ENCODE measurements at regions not wholly inside any gene's neighbourhood (a gene's known extent, or its start where the extent isn't known, plus 50 kb on each side); places are given as distances from the start of the nearest gene placed in this dataset.

DNA sequence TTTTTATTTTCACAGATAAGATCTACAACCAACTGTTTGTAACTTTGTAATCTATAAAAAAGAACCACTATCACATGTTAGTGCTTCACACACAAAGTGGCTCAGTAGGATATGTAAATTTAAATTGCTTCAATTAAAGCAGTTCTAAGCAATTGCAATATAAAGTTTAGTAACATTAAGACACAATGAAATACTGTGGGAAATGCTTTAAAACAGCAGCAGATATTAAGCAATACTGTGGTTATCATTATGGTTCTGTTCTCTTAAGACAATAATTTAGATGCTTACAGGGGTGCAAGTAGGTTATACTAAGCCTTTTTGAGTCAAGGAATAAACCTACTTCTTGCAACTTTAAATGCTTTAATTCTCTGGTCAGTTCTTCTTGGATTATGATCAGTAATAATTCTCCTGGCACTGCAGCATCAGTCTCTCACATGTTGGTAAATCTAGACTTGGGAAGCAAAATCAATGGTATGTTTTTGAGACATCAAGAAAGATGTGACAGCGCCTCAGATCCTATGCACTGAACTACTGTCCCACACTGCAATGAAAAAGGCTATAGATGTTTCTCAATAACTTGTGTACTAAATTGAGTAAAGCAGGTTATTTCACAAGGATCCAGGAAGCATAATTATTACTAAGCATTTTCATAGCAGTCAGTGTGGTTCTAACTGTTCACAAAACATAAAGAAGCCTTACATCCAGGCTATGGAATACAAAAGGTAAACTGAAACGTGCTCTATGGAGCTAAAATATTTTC is 338.7 kb upstream of the PDE4D start:
- DNase-seq, result no peak

DNA sequence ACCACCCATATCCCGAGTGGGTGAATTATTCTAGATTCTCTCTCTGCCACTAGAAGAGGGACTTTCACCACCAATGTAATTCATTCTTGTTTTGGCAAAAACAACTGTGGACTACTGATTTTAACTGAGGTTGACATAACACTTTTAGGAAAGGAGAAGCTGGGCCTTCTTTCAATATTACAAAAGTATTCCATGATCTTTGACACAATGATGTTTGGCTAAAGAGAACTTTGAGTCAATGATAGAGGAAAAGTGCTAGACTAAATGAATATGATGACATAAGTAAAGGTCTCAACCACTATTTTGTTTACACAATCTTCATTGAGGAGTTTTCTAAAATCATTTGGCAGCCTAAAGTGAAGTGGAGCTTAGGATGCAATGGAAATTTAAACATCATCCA is 336.9 kb upstream of the PDE4D start:
- DNase-seq, result no peak

DNA sequence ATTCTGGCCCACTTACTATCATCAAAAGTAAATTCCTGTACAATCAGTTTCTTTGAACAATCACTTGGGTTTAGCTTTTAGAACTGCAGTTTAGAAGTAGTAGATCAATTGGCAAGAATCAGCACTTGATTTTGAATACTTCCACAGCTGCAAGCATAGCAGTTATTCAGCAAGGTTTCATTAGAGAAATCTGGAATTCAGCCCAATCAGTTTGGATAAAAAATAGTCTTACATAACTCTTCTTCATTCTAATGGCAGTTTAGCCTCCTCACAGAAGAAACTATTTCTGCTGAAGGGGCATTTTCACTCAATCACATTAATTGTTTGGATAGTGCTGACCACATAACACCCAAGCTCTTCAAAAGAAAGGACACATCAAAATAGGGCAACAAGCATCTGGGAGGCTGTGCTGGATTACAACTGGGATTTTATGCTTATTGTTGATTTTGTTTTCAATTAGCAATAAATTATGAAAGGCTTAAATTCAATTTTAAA is 336.2 kb upstream of the PDE4D start:
- no peak for DNase-seq

DNA sequence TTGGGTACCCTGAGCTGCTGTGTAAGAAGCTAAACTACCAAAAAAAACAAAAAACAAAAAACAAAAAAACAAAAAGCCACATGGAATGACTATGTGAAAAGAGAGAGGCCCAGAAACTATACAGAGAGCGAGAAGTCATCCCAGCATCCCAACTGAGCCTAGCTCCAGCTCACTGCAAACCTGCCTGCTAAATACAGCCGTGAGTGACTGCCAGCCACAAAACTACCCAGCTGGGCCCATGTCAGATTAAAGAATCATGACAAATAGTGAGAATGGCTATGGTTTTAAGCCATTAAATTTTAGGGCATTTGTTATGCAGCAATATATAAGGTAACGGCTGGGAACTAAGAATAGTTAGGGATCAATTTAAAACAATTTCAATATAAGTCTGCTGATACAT is 335.1 kb upstream of the PDE4D start:
- no peak for DNase-seq

DNA sequence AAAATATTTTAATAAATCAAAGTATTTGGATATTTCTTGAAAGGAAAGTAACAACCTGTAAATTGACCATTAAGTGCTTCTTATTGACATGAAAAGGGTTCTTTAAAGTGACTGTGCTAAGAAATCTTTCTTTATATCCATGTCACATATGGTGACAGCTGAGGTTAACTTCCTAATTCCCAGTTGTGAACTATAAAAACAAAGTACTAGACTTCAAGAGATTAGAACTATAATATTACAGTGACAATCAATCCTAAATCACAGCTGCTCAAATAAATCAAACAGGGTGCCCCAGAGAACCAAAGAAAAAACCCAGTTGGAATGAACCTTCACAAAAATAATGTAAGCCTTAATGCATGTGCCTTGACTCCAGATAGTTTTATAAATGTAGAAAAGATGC is 332.6 kb upstream of the PDE4D start:
- DNase-seq, result no peak

DNA sequence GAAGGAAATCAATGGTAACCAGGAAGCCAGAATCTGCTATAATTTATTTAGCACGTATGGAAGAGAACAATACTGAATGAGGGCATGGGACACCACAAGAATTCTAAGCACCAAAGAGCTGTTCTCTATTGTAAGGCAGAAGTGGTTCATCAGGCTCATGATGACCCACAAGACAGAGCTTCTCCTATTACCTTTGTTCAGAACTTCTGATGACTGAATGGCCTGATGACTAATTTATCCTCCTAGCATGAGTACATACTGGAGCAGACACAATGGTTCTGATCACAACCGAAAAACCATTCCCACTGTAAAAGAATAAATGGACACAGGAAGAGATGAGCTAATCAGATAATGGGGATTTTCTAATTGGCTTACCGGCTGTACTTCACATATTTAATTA is 329.8 kb upstream of the PDE4D start:
- DNase-seq, result no peak

DNA sequence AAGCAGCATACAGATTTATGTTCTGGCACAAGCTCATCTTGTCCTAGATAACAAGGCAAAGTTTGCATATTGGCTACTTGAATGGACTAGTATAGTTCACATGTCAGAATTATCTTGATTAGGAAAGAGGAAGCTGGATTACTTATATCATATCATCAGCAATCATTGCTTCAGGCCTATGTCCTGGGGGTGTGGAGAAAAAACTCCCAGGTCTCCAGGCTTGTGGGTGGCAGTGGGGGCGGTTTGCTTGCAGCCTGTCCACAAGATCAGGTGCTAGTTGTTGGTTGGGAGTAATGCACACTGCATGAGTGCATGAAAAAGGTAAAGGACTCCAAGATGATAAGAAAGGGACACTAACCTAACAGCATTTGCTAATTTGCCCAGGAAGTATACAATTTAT is 326.4 kb upstream of the PDE4D start:
- no peak for DNase-seq

DNA sequence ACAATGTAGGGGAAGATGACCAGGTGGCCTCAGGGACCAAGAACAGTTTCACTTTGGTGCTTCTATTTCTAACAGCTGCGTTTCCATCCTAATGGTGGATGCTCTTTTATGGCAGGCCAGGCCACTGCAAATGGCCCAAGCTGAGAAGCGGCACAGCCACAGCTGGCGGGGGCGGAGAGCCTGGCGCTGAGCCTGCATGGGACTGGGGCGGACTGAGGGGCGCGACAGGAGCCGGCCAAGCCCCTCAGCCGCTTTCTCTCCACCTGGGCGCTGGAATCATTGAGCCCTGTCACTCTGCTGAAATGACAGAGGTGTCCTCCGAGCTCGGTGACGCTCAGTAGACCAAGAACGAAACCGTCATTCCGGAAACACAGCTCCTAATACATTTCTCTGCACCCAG is 317.3 kb upstream of the PDE4D start:
- DNase-seq, result peak; percentile 17

DNA sequence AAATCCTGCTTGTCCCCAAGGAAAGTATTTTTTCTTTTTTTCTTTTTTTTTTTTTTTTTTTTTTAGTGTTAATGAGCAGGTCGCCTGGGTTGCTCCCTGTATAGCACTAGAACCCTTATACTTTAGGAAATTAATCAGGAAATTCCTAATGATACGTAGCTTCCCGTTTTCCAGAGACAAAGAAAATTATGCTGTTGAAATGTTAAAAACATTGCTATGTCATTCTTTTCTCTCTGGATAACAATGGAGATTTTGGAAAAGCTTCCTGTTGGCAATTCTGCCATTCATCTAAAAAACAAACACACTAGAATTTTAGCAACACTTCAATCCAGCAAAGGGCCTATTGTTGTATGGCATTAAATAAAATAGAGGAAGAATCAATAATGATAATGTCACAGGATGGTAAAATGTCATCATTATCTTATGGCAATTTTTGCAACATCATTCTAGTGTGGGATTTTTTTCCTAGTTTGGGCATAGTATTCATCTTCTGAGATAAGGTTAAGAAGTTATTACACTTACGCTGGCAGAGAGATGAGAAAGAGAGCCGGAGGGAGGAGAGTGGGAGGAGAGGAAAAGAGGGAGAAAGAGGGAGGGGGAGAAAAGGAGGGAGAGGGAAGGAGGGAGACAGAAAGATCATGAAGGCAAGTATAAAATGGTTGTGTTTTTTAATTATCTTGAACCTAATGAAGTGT is 315.8 kb upstream of the PDE4D start:
- DNase-seq, result no peak

DNA sequence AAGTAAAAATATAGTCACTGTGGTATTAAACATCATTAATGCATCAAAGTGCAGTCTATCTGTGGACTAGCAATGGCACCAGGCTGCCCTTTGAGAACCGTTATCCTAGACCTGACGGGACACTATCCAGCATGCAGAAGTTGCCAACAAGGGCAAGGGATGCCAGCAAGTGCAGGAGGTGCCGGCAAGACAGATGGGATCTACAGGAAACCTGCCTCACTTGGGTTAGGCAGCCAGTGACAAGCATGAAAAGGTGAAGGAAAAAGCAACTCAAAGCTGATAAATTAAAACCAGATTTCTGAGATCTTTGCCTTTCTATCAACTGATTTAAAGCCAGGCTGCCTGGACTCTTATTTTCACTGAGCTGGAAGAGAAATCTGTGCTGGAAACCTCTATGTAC is 315.2 kb upstream of the PDE4D start:
- no peak for DNase-seq

DNA sequence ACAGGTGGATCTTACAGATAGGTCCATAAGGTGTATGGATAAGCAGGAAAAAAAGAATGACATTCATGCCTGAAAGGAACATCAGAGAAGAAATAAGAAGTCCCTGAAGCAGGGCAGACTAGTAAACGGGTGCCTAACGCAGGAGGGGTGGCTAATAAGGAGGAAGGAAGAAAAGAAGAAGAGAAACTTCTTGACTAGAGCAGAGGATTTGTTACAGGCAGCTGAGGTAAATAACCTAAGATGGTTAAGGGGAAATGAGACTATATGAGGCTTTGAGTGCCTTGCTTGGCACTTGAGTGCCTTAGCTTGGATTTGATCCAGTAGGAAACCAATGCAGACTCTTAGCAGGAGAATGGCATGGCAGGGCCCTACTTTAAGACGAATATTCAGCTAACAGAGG is 313.5 kb upstream of the PDE4D start:
- no peak for DNase-seq

DNA sequence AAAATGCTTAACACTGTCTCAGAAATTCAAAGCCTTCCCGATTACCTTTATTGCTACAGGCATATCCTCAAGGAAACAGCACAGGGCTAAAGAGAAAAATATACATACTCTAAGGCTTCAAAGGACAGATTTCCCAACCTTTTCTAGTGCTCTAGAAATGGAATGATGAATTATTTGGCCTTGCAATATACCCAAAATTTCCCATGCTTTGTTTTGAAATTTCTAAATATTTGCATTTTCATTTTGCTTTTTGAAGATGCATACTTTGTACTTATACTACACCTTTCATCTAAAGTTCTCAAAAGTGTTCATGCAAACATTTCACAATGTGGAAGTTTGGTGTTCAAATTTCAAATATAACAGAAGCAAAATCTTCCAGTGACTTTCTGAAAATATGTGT is 312.7 kb upstream of the PDE4D start:
- no peak for DNase-seq

DNA sequence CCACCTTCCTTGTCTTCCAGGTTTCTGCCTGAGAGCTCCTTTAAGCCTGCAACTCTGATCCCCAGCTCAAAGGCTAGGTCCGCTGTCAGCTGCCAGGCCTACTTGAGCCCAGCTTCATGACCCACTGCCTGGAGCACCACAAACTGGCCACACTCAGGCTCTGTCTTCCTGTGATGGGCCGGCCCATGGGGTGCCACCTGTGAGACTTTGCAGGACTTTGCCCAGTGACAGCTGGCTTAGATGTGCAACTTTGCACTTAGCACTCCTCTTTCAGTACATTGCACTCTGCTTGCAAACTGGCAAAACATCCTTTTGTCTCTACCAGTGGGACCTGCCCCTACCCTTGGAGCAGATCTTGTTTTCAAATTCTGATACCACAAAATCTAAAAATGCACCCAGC is 311.5 kb upstream of the PDE4D start:
- DNase-seq, result no peak

DNA sequence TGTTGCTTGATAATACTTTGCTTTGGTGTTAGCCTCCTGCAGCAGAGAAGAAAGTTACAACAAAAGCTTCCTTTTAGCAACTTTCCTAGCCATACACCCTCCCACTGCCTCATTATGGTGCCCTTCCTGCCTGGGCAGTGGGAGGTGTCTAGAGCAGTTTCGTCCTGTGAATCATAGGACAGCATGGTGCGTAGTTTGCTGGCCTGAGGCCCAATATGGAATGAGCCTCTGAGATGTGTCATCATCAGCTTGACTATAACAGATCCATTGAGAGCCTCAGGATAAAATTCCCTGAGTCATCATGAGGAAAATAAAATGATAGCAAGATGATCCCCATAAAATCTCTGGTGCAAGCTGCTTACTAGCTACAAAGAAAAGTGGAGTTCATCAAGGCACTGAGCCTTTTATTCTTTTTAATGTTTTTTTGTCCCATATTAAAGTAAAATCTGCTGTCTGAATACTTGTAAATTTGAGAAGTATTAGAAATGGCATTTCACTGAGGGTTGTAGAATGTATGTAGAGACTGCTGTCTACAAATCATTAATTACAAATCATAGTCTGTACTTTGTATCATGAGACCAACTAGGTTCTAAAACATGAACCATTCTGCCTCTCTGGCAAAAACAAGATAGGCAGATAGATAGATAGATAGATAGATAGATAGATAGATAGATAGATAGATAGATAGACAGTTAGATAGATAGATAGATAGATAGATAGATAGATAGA is 303.0 kb upstream of the PDE4D start:
- DNase-seq, result peak; percentile 23

DNA sequence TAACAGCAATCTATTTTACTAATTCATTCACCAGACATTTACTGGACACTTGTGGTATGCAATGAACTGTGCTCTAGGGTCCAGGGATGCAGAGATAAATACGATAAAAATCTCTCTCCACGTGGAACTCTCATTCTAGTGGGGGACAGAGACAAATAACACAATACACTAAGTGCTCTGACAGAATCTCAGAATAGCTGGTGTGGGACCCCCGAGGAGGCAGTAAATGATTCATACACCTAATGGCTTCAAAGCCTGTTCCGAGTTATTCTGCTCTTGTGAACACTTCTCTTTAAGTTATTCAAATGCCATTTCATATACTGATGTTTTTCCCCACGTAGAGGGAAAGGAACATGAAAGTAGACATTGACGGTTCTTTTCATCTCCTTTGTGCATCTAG is 302.0 kb upstream of the PDE4D start:
- DNase-seq, result peak; percentile 9

DNA sequence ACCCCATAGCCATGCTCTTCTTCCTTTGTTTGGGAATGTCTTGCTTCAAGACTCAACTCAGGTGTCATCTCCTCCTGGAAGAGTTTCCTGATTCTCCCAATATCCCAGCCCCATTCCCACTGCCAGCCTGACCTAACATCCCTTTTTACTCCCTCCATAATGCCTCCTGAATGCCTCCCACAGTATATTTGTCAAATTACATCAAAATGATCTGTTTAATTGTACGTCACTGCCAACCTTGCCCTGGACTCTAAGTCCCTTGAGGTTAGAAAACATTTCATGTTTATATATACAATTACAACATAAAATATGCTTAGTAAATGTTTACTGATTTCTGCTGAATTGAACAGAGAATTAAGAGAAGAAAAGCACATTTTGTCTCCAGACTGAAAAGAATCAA is 301.6 kb upstream of the PDE4D start:
- no peak for DNase-seq

DNA sequence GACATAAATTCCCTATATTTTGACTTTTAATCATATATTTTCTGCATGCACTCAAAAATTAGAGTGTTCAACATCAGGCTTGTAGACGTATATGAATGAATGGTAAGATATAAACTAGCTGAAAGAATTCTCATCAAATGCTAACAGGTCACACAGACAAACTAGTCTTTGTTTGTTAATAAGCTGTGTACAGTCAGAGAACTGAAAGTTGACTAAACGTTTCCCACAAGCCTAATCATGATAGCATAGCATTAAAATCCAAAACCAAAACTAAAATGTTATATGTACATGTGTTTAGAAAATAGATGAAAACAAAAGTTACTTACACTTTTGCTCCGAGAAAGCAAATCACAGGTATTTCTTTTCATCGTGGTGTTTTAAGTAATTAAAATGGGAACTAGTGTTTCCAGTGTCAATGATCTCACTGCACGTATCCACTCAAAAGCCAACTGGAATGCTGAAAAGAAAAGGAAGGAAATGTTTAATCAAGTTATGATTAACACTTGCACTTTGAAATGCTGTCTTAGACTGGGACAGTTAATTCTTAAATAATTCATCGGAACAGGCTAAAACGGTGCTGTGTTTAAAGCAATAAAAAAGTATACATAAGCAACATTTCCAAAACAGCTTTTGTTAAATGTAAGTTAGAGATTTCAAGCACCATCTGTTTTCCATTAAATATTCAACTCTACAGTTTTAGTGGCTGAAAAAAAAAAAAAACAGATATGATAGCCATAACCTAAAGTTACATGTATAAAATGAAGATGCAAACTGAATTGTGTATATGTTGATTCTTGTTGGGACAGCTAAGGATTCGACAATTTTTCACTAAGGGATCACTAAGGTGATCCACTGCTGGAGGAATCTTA is 291.9 kb upstream of the PDE4D start:
- no peak for DNase-seq

DNA sequence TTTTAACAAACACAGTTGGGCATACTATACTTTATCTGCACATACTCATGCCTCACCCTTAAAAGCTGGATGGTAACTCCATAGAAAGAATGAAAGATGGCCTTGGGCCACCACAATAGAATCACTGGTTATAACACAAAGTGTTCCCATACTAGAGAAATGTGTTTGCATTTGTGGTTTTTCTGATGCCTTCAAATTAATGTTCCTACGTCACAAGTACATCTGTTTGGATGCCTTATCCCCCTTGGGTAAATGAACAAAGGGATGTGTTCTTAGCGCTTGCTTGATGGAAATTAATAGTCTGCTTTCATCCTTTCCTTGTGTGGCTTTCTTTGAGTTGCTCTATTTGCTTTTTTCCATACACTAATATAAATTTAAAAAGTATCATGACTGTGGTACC is 291.1 kb upstream of the PDE4D start:
- DNase-seq, result no peak

DNA sequence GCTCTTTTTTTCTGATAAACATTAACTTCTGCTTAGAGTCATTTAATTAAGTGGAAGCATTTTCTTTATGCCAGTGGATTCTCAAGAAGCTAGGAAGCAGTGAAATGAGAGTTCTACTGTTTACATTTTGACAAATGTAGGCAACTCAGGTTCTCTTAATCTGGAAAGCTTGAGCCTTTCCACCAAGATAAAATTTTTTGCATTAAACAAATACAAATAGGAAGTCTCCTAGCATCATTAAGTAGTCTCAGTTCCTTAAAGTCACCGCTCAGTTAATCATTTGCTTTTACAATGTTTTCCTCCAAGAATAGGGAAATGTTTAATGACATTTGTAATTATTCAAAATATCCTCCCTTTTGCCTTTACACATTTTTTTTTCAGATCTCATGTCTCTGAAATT is 290.4 kb upstream of the PDE4D start:
- DNase-seq, result no peak

DNA sequence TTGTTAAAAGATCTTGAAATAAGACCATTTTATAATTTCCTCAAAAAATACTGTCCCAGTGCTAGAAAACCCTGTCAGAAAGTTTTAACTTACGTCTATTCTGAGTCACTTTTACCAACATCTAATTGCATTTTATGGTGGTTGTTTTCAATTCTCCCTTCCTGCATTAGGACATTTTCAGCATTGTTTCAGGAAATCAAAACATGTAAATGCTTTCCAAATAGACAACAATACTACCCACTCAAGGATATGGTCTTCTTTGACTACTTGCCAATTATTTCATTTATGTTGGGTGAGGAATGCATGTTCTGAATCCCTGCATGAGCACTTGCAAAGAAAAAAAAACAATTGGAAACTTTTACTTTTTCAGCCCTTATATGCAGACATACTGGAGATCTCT is 284.6 kb upstream of the PDE4D start:
- no peak for DNase-seq

DNA sequence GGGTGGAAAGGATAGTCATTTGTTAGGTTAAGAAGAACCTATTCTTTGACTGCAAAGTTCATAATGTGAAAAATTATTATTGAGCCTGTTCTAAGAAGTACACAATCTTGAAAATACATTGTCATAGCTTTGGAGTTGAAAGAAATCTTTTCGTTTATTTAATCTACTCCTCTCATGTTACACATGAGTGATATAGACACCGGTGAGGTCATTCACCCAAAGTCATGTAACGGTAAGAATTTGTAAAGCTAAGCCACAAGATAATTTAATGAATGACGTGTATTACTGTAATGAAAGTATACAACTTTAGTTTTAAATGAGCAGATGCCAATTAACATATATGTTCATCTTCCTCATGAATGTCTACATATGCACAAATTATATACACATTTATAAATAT is 284.1 kb upstream of the PDE4D start:
- no peak for DNase-seq

DNA sequence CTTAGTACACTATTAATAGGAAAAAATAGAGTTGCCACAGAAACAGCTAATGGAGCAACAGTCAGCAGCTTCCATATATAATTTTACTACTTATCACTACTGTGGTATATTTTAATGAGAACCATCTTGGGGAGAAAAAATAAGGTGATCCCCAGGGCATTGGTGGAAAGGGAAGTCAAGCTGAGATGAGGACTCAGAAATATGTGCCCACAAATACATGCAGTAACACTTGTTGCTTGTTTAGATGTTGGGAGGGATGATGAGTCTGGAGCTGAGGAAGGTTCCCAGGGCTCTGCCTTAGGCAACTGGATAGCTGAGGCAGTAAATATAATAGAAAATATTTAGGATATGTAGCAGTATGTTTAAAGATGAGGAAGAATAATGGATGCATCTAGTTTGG is 280.1 kb upstream of the PDE4D start:
- no peak for DNase-seq

DNA sequence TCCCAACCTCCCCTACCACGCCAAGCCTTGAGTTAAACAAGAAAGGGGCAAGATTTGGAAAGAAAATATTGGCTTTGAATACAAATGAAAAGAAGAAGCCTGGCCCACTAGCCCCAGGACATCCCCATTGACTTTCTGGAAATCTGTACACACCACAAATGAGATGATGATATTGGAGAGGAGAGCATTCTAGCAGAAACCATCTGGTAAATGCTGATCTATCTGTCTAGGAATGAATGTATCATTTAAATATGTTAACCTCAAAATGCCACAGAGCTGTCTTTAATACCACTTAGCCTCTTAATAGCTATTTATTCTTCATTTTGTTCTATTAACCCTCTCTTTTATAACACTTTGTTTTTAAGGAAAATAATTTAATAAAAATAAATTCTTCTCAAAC is 270.2 kb upstream of the PDE4D start:
- DNase-seq, result no peak
